Esophagus muscularis mucosa (tissue), 4 donors: ENCODE measurements at regions not wholly inside any gene's neighbourhood (a gene's known extent, or its start where the extent isn't known, plus 50 kb on each side); places are given as distances from the start of the nearest gene placed in this dataset.

Source experiments
- DNase-seq: peaks from one replicate; pipeline ENCODE4 v3.0.0-alpha.2; 2017; ENCODE audit errors: extremely low spot score
- H3K27ac ChIP-seq, 4 donors: fragments of 200-600 bp; sonication (generic); replicated peaks in 1 of 4; 1 replicate in 3 of 4; 2 replicates in 1 of 4; pipeline ENCODE4 v1.5.1; 2016 to 2019; ENCODE audit warnings: mild to moderate bottlenecking in 1 of 4
- H3K27me3 ChIP-seq, 4 donors: fragments of 200-600 bp; sonication (generic); one replicate each; pipeline versions ENCODE4 v1.5.1 to v1.6.0; 2016 to 2019
- H3K36me3 ChIP-seq, 4 donors: fragments of 200-600 bp; sonication (generic); one replicate each; pipeline ENCODE4 v1.5.1; 2016 to 2019
- H3K4me1 ChIP-seq, 4 donors: fragments of 200-600 bp; sonication (generic); one replicate each; pipeline ENCODE4 v1.5.1; 2016 to 2019
- H3K4me3 ChIP-seq, 4 donors: fragments of 200-600 bp; sonication (generic); 1 replicate in 2 of 4; 2 replicates in 2 of 4; pipeline ENCODE4 v1.5.1; 2016 to 2019; ENCODE audit warnings: mild to moderate bottlenecking in 4 of 4, moderate library complexity in 1 of 4
- H3K9me3 ChIP-seq, 4 donors: fragments of 200-600 bp; sonication (generic); 1 replicate in 3 of 4; 2 replicates in 1 of 4; pipeline ENCODE4 v1.5.1; 2016 to 2019
- CTCF ChIP-seq, 3 experiments: fragments of 200-600 bp in 2 of 3; fragments of 450-650 bp in 1 of 3; sonication (generic) in 2 of 3; IDR thresholded peaks; one replicate each; pipeline ENCODE4 v1.5.1; 2017 to 2019; ENCODE audit warnings: antibody characterized with exemption in 3 of 3, mild to moderate bottlenecking in 2 of 3, moderate library complexity in 1 of 3
- EP300 ChIP-seq: sonication (generic); formaldehyde crosslinking; IDR thresholded peaks from one replicate; pipeline ENCODE4 v1.6.1; 2017; ENCODE audit warnings: antibody characterized with exemption
- POLR2A ChIP-seq: fragments of 450-650 bp; IDR thresholded peaks from one replicate; pipeline ENCODE4 v1.6.1; 2017; ENCODE audit warnings: antibody characterized with exemption, moderate library complexity, mild to moderate bottlenecking, low read depth
- POLR2AphosphoS5 ChIP-seq, 2 donors: sonication (generic); formaldehyde crosslinking; IDR thresholded peaks; one replicate each; pipeline ENCODE4 v1.6.1; 2017; ENCODE audit warnings: antibody characterized with exemption in 2 of 2
- WGBS: methylation state at CpG from one replicate; pipeline ENCODE4 v1.1.5; 2018; 5-methylcytosine and 5-hydroxymethylcytosine counted together
- intact Hi-C: fragments of 100-400 bp; cut with DNase I; formaldehyde crosslinking; loops from one replicate; pipeline ENCODE4 v1.15.1; 2023

- Histone ChIP-seq H3K4me3 (no peak overlapping the region), H3K36me3 (no peaks in the 10 kb centered on the region), H3K27me3 (no peaks in the 10 kb centered on the region), H3K27ac (no peak overlapping the region), H3K9me3 (no peaks in the 10 kb centered on the region), H3K4me1 (peaks cover 11 to 15% (median 12%) of the 10 kb centered on the region in 4 donors)
- intact Hi-C loops: loop anchor here (2.0 to 10.0 kb wide), 4 partner anchors 56 to 431 kb away; partner anchors contain the start of gene RDX
- DNase-seq: no peak
- WGBS: 67% methylated on average over 1 of the region's 1 CpG
- TF ChIP-seq EP300 (no peak), POLR2A (no peak), CTCF (IDR thresholded peaks at IDR 0.05) (no peak), POLR2AphosphoS5 (IDR thresholded peaks at IDR 0.05) (no peak)
Measured at GRCh38 chr11:110376021-110376420, 53.7 kb upstream of the FDX1 start.

DNA sequence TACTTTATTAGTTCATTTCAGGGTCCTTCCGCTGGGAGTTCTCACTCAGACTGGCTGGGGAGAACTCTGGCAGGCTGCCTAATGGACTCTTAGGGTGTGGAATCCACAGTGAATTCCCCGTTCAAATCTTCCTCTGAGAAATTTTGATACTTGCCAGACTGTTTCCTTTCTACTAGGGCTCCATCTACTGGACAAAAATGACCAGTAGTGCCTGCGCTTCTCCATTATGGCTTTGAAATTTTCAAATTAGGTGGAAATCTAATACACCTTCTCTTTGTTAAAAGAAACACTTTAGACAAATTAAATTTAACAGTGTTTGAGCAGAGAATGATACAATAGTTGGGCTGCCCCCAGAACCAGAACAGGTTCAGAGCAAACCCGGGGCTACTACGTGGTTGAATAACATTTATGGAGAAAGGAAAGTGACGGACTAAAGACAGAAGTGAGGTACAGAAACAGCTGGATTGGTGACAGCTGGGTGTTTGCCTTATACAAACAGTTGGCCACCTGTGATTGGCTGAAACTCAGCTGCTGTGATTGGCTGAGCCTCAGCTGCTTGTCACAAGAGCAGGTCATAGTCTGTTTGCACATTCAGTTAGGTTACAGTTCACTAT is 52.9 kb upstream of the FDX1 start:
- intact Hi-C loops: loop anchor here (2.0 to 10.0 kb wide), 4 partner anchors 55 to 432 kb away; partner anchors contain the start of gene RDX
- no peaks in the 10 kb centered on the region for H3K9me3 ChIP-seq
- no peaks in the 10 kb centered on the region for H3K36me3 ChIP-seq
- WGBS: 11% methylated on average over 6 of the region's 6 CpGs
- peak overlapping the region; percentile 45 to 61 (median 60) for H3K27ac ChIP-seq
- H3K27me3 ChIP-seq: no peaks in the 10 kb centered on the region
- TF ChIP-seq POLR2A (no peak), EP300 (no peak), CTCF (IDR thresholded peaks at IDR 0.05) (peak; percentile 78 to 88 (median 82)), POLR2AphosphoS5 (IDR thresholded peaks at IDR 0.05) (peak; percentile 17)
- peak overlapping the region; percentile 20 to 42 (median 26) for H3K4me3 ChIP-seq
- DNase-seq: no peak
- H3K4me1 ChIP-seq: peaks cover 11 to 15% (median 12%) of the 10 kb centered on the region in 4 donors

GRCh38 chr11:110377434-110377833 is 52.3 kb upstream of the FDX1 start:
- Histone ChIP-seq H3K27ac (peak overlapping the region; percentile 45 to 61 (median 60)), H3K4me3 (no peak overlapping the region), H3K4me1 (peaks cover 11 to 15% (median 12%) of the 10 kb centered on the region in 4 donors), H3K27me3 (no peaks in the 10 kb centered on the region), H3K36me3 (no peaks in the 10 kb centered on the region), H3K9me3 (no peaks in the 10 kb centered on the region)
- no peak for TF ChIP-seq CTCF (IDR thresholded peaks at IDR 0.05)
- no peak for TF ChIP-seq POLR2A
- TF ChIP-seq POLR2AphosphoS5 (IDR thresholded peaks at IDR 0.05): no peak
- no peak for TF ChIP-seq EP300
- DNase-seq: no peak
- intact Hi-C loops: loop anchor here (2.0 to 10.0 kb wide), 4 partner anchors 55 to 433 kb away; partner anchors contain the start of gene RDX
- WGBS: 96% methylated on average over 3 of the region's 3 CpGs

DNA sequence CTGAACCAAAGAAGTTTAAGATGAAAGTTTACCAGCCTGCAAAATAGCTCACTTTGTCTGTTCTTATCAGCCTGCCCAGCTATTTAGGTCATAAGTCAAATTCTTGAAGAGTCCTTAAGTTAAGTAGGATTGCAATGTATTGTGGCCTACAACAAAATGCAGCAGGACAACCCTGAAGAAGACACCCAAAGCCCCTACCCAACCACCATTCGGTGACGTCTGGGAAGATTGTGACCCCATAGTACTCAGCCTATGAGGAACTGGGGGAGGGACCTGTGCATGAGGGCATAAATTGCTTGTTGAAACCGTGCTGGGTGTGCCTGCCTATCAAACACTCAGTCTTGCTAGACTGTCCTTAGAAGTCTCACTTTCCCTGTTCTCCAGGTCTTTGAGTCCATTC is 50.5 kb upstream of the FDX1 start:
- H3K27me3 ChIP-seq: no peaks in the 10 kb centered on the region
- H3K36me3 ChIP-seq: no peaks in the 10 kb centered on the region
- TF ChIP-seq POLR2AphosphoS5 (IDR thresholded peaks at IDR 0.05) (no peak), POLR2A (no peak), EP300 (no peak), CTCF (IDR thresholded peaks at IDR 0.05) (no peak)
- intact Hi-C loops: loop anchor here (5.0 to 10.0 kb wide), 3 partner anchors 53 to 434 kb away; partner anchors contain the start of gene RDX
- WGBS: 85% methylated on average over 3 of the region's 3 CpGs
- peak; percentile 34 for DNase-seq
- no peak overlapping the region for H3K27ac ChIP-seq
- H3K9me3 ChIP-seq: no peaks in the 10 kb centered on the region
- H3K4me3 ChIP-seq: no peak overlapping the region
- peaks cover 11 to 15% (median 12%) of the 10 kb centered on the region in 4 donors for H3K4me1 ChIP-seq
